ENCODE measurements at regions not wholly inside any gene's neighbourhood (a gene's known extent, or its start where the extent isn't known, plus 50 kb on each side); places are given as distances from the start of the nearest gene placed in this dataset.
A peak's percentile ranks its signal among the peaks of the same experiment; 100 is the strongest.

GRCh38 chr3:40705663-40706062, 180.9 kb downstream of the ZNF621 start:
- no peak for DNase-seq

GRCh38 chr3:40713306-40713705, 188.5 kb downstream of the ZNF621 start:
- DNase-seq, result no peak

GRCh38 chr3:40713795-40714194, 189.0 kb downstream of the ZNF621 start:
- DNase-seq, result no peak

- DNase-seq, result peak; percentile 52
Measured at GRCh38 chr3:40714771-40715345, 190.1 kb downstream of the ZNF621 start.

GRCh38 chr3:40715551-40715950, 190.8 kb downstream of the ZNF621 start:
- DNase-seq, result peak; percentile 39

GRCh38 chr3:40717471-40717870, 192.7 kb downstream of the ZNF621 start:
- DNase-seq, result no peak

GRCh38 chr3:40718209-40718608, 193.4 kb downstream of the ZNF621 start:
- DNase-seq, result no peak

- peak; percentile 69 for DNase-seq
Measured at GRCh38 chr3:40718681-40719080, 193.9 kb downstream of the ZNF621 start.

- DNase-seq, result no peak
Measured at GRCh38 chr3:40719660-40720287, 195.0 kb downstream of the ZNF621 start.

GRCh38 chr3:40720341-40720740, 195.6 kb downstream of the ZNF621 start:
- no peak for DNase-seq

GRCh38 chr3:40720863-40721262, 196.1 kb downstream of the ZNF621 start:
- DNase-seq, result no peak

GRCh38 chr3:40723083-40723660, 198.4 kb downstream of the ZNF621 start:
- no peak for DNase-seq

- DNase-seq, result no peak
Measured at GRCh38 chr3:40725031-40725430, 200.3 kb downstream of the ZNF621 start.

GRCh38 chr3:40731445-40731844, 206.7 kb downstream of the ZNF621 start:
- no peak for DNase-seq

- DNase-seq, result no peak
Measured at GRCh38 chr3:40736943-40737342, 212.2 kb downstream of the ZNF621 start.

- DNase-seq, result no peak
Measured at GRCh38 chr3:40737343-40737742, 212.6 kb downstream of the ZNF621 start.

- peak; percentile 24 for DNase-seq
Measured at GRCh38 chr3:40739971-40740370, 215.2 kb downstream of the ZNF621 start.

GRCh38 chr3:40741729-40742128, 217.0 kb downstream of the ZNF621 start:
- peak; percentile 32 for DNase-seq

GRCh38 chr3:40745381-40746106, 220.8 kb downstream of the ZNF621 start:
- DNase-seq, result no peak

- DNase-seq, result no peak
Measured at GRCh38 chr3:40751666-40752065, 226.9 kb downstream of the ZNF621 start.

GRCh38 chr3:40752492-40752891, 227.7 kb downstream of the ZNF621 start:
- DNase-seq, result no peak

GRCh38 chr3:40753291-40753770, 228.6 kb downstream of the ZNF621 start:
- no peak for DNase-seq

GRCh38 chr3:40753951-40754350, 229.2 kb downstream of the ZNF621 start:
- no peak for DNase-seq

- no peak for DNase-seq
Measured at GRCh38 chr3:40754994-40755393, 230.2 kb downstream of the ZNF621 start.
